ENCODE measurements at regions not wholly inside any gene's neighbourhood (a gene's known extent, or its start where the extent isn't known, plus 50 kb on each side); places are given as distances from the start of the nearest gene placed in this dataset.
"Not testable (repeated sequence)": the region's sequence is repeated elsewhere in the genome, so short reads cannot be mapped to it uniquely, and the experiment has no call there.

DNA sequence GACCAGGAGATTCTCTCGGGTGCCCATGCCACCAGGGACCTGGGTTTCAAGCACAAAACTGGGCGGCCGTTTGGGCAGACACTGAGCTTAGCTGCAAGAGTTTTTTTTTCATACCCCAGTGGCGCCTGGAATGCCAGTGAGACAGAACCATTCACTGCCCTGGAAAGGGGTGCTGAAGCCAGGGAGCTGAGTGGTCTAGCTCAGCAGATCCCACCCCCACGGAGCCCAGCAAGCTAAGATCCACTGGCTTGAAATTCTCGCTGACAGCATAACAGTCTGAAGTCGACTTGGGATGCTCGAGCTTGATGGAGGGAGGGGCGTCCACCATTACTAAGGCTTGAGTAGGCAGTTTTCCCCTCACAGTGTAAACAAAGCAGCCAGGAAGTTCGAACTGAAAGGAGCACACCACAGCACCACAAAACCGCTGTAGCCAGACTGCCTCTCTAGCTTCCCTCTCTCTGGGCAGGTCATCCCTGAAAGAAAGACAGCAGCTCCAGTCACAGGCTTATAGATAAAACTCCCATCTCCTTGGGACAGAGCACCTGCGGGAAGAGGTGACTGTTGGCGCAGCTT is 157.7 kb downstream of the GIPC2 start:
- H3K27ac ChIP-seq (ENCODE audit: poor library complexity, severe bottlenecking); H3K36me3 ChIP-seq (ENCODE audit: low read depth); H3K4me1 ChIP-seq (ENCODE audit: insufficient read depth, poor library complexity, severe bottlenecking); DNase-seq (ENCODE audit: low spot score); H3K4me3 ChIP-seq (ENCODE audit: severe bottlenecking); H3K9me3 ChIP-seq (ENCODE audit: severe bottlenecking); ATAC-seq (ENCODE audit: low read depth); H3K27me3 ChIP-seq (ENCODE audit: insufficient read depth, poor library complexity, severe bottlenecking): not testable (repeated sequence)

DNA sequence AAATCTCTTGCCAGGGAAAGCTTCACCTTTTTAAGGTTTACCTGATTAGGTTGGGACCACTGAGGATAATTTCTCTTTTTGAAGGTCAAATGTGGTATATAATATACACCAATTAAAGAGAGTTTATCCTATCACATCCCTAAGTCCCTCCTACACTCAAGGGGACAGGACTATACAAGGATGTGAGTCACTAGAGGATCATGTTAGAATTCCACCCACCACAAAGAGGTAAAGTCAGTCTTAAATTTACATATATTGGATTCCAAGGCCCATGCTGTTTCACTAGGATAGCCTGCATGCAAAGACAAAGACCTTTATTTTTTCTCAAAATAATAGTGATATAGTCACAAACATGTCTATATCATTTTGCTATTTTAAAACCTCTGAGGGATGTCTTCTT is 164.4 kb downstream of the GIPC2 start:
- ATAC-seq (ENCODE audit: low read depth), result 0 out of 3 replicates have a peak, but pooled peaks have one; percentile 36
- no peaks in the 10 kb centered on the region for H3K27me3 ChIP-seq (ENCODE audit: insufficient read depth, poor library complexity, severe bottlenecking)
- H3K36me3 ChIP-seq (ENCODE audit: low read depth), result no peaks in the 10 kb centered on the region
- H3K4me3 ChIP-seq (ENCODE audit: severe bottlenecking), result no peak overlapping the region
- peaks cover 9% of the 10 kb centered on the region for H3K4me1 ChIP-seq (ENCODE audit: insufficient read depth, poor library complexity, severe bottlenecking)
- TF ChIP-seq, protein P1, sequence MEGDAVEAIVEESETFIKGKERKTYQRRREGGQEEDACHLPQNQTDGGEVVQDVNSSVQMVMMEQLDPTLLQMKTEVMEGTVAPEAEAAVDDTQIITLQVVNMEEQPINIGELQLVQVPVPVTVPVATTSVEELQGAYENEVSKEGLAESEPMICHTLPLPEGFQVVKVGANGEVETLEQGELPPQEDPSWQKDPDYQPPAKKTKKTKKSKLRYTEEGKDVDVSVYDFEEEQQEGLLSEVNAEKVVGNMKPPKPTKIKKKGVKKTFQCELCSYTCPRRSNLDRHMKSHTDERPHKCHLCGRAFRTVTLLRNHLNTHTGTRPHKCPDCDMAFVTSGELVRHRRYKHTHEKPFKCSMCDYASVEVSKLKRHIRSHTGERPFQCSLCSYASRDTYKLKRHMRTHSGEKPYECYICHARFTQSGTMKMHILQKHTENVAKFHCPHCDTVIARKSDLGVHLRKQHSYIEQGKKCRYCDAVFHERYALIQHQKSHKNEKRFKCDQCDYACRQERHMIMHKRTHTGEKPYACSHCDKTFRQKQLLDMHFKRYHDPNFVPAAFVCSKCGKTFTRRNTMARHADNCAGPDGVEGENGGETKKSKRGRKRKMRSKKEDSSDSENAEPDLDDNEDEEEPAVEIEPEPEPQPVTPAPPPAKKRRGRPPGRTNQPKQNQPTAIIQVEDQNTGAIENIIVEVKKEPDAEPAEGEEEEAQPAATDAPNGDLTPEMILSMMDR (IDR thresholded peaks at IDR 0.05; ENCODE audit: poor library complexity, severe bottlenecking), result no peak
- peaks cover 2% of the 10 kb centered on the region for H3K9me3 ChIP-seq (ENCODE audit: severe bottlenecking)
- no peak overlapping the region for H3K27ac ChIP-seq (ENCODE audit: poor library complexity, severe bottlenecking)
- DNase-seq (ENCODE audit: low spot score), result no peak

DNA sequence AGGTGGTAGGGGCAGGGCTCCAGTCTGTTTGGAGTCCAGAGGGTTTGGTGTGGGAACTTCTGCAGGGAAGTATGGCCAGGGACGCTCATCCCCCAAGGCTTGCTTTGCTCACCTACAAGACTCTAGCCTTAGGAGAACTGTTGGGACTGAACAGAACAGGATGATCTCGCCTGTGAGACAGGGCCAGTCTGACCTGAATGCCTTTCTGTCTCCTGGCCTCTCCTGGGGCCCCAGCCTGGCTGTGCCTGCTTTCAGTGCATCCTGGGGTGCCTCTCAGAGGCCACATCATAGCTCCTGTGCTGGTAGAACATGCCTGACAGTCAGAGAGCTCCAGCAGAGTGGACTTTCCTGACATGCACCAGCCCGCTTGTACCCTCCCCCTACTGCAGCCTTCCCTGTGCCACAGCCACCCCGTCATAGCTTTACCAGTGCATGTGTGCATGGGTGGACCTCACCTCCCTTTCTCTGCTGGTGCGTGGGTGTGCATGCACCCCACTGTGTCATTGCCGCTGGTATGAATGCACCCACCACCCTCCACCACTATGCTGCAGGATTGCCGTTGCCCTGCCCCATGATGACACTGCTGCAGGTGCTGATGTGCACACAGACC is 165.8 kb downstream of the GIPC2 start:
- Histone ChIP-seq H3K27ac (ENCODE audit: poor library complexity, severe bottlenecking) (no peak overlapping the region), H3K4me1 (ENCODE audit: insufficient read depth, poor library complexity, severe bottlenecking) (peaks cover 9% of the 10 kb centered on the region), H3K36me3 (ENCODE audit: low read depth) (no peaks in the 10 kb centered on the region), H3K4me3 (ENCODE audit: severe bottlenecking) (no peak overlapping the region), H3K9me3 (ENCODE audit: severe bottlenecking) (peaks cover 2% of the 10 kb centered on the region), H3K27me3 (ENCODE audit: insufficient read depth, poor library complexity, severe bottlenecking) (no peaks in the 10 kb centered on the region)
- no peak for DNase-seq (ENCODE audit: low spot score)
- TF ChIP-seq, protein P1 (IDR thresholded peaks at IDR 0.05; ENCODE audit: poor library complexity, severe bottlenecking), result no peak
- no peak for ATAC-seq (ENCODE audit: low read depth)

DNA sequence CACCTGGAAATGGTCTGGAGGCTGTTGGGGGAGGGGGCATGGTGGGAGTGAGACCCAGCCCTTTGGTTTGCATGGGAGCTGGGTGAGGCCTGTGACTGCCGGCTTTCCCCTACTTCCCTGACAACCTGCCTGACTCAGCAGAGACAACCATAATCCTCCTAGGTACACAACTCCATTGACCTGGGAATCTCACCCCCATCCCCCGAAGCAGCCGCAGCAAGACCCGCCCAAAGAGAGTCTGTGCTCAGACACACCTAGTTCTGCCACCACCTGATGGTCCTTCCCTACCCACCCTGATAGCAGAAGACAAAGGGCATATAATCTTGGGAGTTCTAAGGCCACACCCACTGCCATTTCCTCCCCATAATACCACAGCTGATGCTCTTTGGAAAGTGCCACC is 168.6 kb downstream of the GIPC2 start:
- ATAC-seq (ENCODE audit: low read depth), result no peak

DNA sequence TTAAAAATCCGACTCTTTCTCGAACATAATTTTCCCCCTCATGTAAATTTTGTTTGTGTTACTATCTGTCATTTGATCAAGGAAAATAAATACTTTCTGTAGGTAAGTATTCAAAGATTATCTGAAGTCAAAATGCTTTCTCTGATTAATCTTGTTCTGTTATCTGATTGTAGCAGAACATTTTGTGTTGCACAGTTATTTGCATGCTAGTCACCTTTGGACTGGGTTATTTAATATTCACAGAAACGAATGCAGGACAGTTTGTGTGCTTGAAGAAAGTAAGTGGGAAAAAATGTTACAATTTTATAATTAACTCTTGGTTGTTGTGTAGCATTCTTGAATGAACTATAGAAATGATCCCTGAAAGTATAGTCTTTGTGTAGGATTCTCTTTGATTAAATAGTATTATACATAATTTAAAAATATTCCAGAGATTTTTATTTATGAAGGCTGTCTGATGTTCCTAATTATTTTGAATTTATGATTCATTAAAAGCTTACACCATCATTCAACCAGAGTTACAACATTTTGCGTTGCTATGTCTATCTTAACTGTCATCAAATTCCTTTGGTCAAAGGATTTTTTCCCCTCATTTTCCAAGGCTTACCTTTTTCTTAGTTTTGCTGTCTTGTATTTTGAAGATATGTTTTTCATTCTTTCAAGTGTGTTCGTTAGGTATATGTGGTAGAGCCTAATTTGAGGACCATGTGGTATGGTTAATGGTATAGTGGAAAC is 176.6 kb downstream of the GIPC2 start:
- TF ChIP-seq, protein P1 (IDR thresholded peaks at IDR 0.05; ENCODE audit: poor library complexity, severe bottlenecking), result no peak
- no peaks in the 10 kb centered on the region for H3K27me3 ChIP-seq (ENCODE audit: insufficient read depth, poor library complexity, severe bottlenecking)
- no peaks in the 10 kb centered on the region for H3K9me3 ChIP-seq (ENCODE audit: severe bottlenecking)
- no peaks in the 10 kb centered on the region for H3K36me3 ChIP-seq (ENCODE audit: low read depth)
- ATAC-seq (ENCODE audit: low read depth) (no peak), DNase-seq (ENCODE audit: low spot score) (no peak)
- H3K4me1 ChIP-seq (ENCODE audit: insufficient read depth, poor library complexity, severe bottlenecking), result peaks cover 5% of the 10 kb centered on the region
- H3K27ac ChIP-seq (ENCODE audit: poor library complexity, severe bottlenecking), result no peak overlapping the region
- H3K4me3 ChIP-seq (ENCODE audit: severe bottlenecking), result no peak overlapping the region

More for the DNA sequence above, 168.6 kb downstream of the GIPC2 start:
- DNase-seq (ENCODE audit: low spot score), result no peak
- Histone ChIP-seq H3K36me3 (ENCODE audit: low read depth) (no peaks in the 10 kb centered on the region), H3K27me3 (ENCODE audit: insufficient read depth, poor library complexity, severe bottlenecking) (no peaks in the 10 kb centered on the region), H3K4me1 (ENCODE audit: insufficient read depth, poor library complexity, severe bottlenecking) (peaks cover 9% of the 10 kb centered on the region), H3K27ac (ENCODE audit: poor library complexity, severe bottlenecking) (no peak overlapping the region), H3K4me3 (ENCODE audit: severe bottlenecking) (no peak overlapping the region), H3K9me3 (ENCODE audit: severe bottlenecking) (peaks cover 2% of the 10 kb centered on the region)
- TF ChIP-seq, protein P1 (IDR thresholded peaks at IDR 0.05; ENCODE audit: poor library complexity, severe bottlenecking), result no peak
